HG02840 (cell line): ENCODE measurements at regions not wholly inside any gene's neighbourhood (a gene's known extent, or its start where the extent isn't known, plus 50 kb on each side); places are given as distances from the start of the nearest gene placed in this dataset.
"Not testable (repeated sequence)": the region's sequence is repeated elsewhere in the genome, so short reads cannot be mapped to it uniquely, and the experiment has no call there.

Experiments used
- ATAC-seq: cut with Tn5 transposase; IDR thresholded peaks from one replicate; pipeline ENCODE4 v1.9.1; 2021; ENCODE audit warnings: mild to moderate bottlenecking, moderate library complexity, moderate number of reproducible peaks; ENCODE audit not compliant: unreplicated experiment, low FRiP score

DNA sequence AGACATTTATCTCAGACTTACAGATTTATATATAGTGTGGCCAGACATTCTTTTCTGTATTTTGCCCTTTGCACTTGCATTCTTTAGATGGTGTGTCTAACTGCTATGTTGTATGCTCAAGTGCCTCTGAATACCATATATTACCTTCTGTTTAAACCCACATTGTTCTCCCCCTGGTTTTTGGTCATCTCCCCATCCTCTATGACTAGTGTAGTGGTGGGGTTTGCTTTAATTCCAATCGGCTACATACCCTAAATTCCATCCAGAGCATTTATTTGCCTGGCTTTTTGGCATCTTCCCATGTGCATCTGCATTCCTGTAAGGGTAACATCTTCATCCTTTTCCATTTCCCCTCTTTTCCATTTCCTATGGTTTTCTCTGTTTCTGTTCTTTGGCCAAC lies 271.0 kb upstream of the SLC30A5 start:
- no peak for ATAC-seq

DNA sequence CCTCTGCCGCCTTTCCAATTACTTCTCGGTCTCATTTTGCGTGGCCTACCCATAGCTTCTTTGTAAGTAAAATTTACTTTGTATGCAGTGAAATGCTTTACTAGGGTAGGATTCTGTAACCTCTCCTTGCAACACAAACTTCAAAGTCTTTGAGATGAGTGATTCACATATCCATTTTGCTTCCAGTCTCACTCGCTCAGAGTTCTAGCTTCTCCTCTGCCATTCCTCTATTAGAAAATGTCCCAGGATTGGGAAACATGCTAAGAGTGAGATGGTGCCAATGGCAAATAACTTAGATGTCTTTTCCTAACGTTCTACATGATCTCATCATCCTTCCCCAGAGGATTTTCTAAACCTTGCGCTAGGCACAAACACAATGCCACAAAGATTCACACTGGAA lies 270.5 kb upstream of the SLC30A5 start:
- ATAC-seq = no peak

DNA sequence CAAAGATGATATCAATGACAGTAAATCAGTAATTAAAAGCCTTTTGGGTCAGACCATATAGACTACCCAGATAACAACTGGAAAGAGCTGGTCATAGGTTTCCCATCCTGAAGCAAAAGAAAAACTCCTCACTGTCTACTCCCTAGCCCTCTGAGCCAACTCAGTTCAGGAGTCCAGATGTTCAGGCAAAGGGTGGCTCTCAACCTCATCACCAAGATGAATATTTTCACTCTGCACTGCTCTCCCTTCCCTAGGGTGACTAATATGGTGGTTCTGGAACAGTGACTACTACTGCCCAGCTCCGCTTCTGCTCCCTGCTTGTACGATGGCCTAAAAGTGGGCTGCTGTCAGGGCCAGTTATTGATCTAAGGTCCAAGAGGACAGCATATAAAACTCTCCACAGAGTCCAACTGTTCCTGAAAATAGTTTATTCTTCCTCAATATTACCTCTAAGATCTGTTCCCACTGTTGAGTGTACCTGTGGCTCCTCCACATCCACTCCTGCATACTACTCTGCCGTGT lies 263.4 kb upstream of the SLC30A5 start:
- ATAC-seq = no peak

DNA sequence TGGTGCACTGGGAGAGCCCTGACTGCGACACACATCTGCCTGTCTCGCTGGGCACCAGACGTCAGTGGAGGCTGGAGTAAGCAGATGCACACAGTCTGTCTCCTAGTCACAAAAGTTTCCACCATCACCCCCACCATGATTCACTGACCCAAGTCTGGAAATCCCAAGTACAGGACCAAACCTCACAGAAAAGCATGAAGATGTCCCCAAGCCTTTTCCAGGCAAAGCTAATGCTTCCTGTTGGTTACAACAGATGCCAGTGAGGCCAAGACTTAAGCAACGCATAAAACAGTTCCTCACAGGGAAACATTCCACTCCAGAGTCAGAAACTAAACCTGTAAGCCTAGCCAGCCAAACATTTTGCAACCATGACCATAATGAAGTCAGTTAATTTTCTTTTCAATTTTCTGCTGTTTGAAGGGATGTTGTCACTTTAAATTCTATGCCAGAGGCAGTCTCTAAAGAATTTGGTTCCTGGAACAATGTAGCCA lies 259.3 kb upstream of the SLC30A5 start:
- ATAC-seq = no peak

DNA sequence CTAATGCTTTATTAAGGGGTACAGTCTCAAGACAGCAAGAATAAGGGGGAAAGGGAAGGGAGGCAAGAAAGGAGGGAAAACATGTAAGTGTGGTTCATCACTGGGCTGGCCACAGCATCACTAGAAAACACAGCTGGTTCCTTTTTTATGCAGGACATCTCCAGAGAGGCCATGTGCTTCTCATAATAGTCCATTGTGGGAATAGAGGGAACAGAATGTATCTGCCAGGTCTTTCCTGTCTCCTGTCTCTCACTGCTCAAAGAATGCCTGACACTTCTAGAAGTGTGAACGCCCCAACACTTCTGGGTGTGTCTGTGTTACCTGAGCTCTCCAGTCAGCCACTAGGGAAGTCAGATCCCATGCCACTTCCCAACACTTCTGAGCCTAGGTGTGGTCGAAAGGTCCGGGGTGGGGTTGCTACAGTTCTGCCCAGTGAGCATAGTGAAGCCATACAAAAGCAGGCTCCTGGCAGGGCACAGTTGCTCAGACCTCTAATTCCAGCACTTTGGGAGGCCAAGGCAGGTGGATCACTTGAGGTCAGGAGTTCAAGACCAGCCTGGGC lies 255.6 kb upstream of the SLC30A5 start:
- no peak for ATAC-seq

DNA sequence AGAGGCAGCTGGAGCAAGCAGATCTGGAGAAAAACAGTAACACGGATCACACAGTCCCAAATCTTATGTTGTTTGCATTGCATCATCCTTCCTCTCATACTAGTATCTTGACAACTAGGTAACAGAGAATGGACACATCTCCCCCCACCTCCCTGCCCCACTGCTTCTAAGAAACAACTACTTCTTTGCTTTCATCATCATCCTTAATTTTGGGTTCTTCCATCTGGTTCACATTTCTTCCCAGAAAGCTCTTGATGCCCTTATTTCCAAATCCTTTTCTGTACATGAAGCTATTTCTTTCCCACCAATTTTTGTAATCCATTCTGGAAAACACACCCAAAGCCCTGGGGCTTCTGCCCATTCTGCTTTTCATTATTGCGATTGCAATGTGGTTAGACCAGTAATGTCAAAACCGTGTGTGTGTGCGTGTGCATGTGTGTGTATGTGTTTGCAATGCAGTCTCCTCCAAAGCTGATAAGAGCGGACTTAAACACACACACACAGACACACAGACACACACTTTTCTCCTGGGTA lies 254.7 kb upstream of the SLC30A5 start:
- no peak for ATAC-seq

DNA sequence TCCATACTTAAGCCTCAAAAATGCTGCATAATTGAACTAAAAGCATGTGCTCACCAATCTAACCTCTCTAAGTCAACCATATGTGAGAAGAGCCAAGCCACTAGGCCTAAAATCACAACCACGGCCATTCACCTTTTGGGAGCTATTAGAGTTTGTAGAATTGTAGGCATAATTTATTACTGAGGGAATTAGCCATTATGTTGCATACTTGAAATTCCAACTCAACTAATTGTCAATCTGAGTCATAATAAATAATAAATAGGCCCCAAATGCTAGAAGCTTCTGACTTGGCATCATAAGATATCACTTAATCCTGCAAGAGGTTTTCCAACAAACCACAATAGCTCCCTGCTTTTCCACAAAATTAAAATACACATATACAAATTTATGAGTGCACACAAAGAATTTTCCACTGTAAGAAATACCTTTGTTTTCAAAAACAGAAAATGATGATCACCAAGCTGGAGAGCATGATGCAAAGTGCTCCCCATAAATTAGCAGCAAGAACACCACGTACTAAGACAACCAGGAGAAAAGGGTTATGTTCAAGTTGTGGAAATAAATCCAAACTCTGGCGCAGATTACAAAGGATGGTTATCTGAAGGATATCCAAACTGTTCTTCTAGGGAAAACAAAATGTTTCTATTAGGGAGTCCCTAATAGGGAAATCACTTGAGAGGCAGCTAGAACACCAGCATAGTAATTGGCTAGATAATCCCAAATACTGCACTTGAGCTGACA lies 250.0 kb upstream of the SLC30A5 start:
- no peak for ATAC-seq

DNA sequence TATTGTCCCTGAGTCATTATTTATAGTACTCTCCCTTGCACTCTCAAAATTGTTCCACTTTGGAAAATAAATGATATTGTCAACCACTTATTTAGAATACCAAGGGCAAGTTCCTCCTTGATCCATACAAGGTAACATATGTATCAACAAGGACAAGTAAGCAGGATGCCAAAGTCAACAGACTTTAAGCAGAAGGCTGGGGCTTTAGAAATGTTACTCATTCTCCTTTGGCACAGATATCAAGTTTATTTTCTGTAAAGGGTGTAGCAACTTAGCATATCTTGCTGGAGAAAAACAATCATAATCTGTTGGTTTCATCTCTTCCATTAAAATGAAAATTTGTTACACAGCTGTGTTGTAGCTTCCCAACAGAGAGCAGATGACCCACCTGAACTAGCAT lies 248.7 kb upstream of the SLC30A5 start:
- no peak for ATAC-seq

DNA sequence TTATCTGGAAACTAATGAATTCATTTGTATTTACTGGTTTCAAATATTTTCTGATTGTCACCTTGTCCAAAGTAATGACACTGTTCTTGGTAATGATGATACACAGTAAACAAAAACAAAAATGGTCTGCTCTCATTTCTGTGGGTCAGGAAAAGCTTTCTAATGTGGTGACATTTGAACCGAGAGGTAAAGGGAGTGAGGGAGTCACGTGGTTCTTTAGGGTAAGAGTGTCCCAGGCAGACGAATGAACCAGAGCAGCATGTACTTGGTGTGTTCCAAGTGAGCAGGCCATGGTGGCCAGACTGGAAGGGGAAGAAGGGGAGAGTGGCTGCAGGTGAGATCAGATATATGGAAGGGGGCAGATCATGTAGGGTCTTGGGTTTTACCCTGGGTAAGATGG lies 247.0 kb upstream of the SLC30A5 start:
- ATAC-seq = no peak

DNA sequence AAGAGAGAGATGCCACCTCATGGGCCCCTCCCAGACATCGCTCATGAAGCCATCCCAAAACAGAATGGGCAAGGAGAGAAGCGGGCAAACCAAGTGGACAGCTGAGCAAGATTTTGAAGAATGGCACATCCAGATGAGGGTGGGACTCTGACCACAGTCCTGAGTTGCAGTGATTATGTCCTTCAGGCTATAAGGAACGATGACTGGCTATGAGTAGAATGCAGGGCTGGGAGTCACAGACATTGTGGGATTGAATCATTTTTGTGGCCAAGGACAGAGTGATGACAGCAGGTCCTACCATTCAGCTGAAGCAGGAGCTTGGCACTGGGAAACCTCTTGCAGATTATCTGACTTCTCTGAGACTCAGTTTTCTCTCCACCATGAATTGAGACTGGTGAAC lies 245.7 kb upstream of the SLC30A5 start:
- no peak for ATAC-seq

DNA sequence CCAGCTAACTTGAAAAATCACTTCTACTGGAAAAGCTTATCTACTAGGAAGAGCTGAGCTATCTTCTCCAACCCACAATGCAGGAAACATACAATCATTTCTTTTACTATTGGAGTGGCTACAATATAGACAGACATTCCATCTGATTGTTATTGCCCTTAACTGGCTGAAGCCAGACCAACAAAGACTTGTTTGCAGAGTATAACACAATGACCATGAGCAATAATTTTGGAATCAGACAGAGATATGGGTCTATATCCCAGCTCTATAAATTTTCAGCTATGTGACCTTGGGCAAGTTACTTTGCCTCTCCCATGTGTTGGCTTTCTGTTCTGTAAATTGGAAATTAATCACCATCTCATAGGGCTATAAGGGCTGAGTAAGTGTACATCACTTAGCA lies 244.7 kb upstream of the SLC30A5 start:
- ATAC-seq = no peak

DNA sequence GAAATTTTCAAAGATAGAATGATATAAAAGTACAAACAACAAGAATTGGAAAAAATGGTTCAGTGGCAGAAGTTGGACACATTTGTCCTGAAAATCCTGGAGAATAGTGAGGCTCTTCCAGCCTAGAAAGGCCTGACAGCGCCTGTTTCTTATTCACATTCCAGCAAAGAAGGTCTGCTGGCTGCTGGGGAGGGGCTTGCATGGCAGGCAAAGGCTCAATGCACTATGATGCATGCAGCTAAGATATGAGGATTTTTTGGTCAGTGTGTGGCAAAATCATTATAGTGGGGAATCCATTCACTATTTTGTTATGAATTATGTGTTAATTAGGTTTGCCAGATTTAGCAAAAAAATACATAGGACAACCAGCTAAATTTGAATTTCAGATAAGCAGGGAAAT lies 243.9 kb upstream of the SLC30A5 start:
- no peak for ATAC-seq

DNA sequence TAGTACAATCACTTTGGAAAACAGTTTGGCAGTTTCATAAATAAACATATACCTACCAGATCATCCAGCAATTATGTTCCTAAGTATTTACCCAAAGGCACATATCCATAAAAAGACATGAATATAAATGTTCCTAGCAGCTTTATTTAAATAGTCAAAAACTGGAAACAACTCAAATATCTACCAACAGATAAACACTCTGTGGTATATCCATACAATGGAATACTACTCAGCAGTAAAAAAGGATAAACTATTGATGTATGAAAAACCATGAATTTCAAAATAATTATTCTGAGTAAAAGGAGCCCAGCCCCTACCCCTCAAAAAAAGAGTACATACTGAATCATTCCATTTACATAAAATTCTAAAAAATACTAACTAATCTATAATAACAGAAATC lies 232.7 kb upstream of the SLC30A5 start:
- ATAC-seq = no peak

DNA sequence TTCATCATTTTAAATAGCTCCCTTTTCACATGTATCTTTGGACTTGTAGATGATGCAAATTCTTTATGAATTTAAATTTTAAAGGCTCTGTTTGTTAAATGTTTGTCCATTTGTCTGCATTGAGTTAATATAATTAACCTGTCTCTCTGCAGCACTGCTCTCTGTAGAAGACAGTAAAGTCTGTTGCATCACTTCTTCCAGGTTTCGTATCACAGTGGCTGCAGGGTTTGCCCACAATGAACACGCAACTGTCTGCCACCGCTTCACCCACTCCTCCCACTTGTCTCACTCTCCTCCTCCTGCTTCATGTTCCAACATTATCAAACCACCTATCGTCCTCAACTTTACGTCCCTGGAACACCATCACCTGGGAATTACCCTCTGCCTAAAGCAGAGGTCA lies 231.3 kb upstream of the SLC30A5 start:
- no peak for ATAC-seq

DNA sequence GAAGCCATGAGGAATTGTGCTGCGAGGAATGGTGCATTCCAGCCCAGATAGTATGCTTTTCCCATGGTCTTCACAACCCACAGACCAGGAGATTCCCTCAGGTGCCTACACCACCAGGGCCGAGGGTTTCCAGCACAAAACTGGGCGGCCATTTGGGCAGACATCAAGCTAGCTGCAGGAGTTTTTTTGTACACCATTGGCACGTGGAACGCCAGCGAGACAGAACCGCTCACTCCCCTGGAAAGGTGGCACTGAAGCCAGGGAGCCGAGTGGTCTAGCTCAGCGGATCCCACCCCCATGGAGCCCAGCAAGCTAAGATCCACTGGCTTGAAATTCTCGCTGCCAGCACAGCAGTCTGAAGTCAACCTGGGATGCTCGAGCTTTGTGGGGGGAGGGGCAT lies 228.6 kb upstream of the SLC30A5 start:
- ATAC-seq = not testable (repeated sequence)

DNA sequence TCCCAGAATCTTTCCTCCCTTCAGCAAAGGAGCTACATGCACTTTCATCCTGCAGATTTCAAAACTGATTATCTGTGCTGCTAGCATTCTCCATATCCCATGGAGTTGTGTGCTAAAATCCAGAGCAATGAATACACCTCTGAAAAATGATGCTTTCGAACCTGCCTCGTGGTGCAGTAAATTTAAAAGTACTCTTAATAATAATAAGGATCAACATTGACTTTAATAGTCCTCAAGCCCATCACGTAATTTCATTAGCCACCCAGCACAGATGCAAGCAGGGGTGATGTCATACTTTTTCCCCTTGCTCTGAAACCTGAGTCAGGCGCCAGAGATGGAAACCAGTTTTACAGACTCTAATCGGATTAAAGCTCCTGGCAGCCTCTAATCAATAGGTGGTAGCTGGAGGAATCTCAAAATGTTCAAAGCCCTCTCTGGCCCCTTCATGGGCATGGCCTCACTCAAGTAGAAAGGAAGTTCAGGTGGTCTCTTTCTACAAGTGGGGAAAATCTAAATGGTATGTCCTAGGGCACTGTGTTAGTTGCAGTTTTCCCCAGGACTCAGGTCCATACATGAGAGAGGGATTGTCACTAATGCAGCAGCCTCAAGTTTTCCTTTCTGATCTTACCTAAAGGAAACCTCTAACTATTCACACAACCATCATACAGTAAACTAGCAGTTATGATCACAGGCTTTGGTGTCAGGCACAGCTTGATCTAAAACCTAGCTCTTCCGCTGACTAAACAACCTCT lies 221.6 kb upstream of the SLC30A5 start:
- no peak for ATAC-seq

DNA sequence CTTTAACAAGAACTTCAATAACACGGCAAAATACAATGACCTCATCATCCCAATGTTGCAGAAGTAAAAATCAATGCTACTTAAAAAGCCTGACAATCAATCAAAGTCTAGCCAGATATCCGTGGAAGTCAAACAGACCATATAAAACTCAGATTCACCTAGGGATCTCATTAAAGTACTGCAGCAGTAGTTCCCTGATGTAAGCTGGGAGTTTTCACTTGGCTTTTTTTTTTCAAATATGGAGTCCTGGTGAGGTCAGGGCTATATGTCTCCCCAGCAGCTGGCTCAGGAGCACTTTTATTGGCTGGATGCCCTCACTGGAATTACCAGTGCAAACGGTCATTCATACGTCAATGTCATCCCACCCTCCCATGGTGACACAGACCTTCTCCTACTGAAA lies 220.6 kb upstream of the SLC30A5 start:
- no peak for ATAC-seq

DNA sequence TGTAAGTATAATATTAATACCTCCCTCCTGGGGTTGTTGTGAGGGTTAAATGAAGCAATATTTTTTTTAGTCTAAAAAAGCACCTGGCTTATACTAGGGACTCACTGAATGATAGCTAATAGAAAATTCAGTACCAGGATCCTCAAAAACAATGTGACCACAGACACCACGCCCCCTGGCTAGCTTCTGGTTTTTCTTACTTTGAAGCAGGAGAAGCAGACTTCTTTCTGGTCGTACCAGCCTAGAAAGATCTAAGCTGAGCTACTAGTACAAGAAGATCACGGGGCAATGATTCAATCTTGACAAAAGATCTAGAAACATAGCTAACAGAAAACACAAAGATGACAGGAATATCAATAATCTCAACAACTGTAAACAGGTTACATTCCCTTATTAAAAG lies 218.5 kb upstream of the SLC30A5 start:
- ATAC-seq = no peak

DNA sequence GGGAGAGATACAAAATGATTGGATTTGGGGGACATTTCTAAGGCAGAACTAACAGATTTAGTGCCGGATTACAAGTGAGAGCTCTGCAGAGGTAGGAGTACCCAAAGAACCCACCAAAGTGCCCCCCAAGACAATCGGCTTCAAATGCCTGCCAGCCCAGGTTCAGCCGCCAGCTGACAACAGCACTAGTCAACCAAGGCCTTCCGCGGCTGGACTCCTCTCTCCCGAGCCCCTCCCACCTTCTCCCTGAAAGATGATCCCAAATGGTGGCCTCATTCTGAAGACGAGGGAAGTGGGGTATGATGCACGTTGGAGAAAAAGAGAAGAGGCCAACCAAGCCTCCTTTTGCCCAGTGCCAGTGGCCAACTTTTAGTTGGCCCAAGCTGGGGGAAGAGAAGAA lies 210.4 kb upstream of the SLC30A5 start:
- ATAC-seq = no peak

DNA sequence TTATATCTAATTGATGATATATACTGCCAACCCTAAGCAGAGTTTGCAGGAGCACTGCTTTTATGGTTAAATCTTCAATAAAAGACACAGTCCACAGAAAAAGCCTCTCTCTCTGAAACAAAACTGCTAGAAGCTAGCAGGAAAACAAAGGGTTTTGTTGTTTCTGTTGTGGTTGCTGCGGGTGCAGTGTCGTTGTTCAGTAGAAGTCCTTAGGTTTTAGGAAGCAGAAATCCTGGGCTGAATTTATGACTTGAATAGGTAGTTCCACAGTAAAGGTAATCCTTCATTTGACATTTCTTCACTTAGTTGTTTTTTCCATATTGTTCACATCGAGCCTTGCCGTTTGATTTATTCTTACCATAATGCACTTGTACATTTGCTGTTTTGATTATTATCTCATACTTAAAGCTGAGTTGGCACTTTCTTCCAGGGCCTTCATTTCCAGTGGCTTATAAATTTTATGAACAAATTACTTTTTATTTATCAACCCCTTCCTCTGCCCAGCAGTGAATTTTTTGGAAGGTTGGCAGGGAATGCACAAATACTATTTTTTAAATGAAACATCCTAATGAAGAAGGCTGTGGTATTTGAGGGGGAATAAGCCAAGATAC lies 209.6 kb upstream of the SLC30A5 start:
- no peak for ATAC-seq

DNA sequence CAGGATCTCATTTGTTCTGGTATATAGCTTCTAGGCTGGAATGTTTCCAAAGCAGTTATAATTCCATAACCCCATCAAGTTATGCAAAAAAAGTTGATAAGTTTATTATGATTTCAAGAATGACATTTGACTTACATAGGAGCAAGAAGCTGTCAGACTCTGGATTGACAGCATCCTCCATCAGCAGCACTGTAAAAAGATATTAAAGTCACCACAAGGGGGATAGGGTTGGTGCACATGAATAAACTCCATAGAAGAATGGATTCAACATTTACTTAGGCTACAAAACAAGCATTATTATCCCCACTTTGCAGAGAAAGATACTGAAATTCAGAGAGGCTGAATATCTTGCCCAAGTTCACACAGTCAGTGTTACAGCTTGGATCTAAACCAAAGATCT lies 208.9 kb upstream of the SLC30A5 start:
- ATAC-seq = no peak
